ENCODE measurements at regions not wholly inside any gene's neighbourhood (a gene's known extent, or its start where the extent isn't known, plus 50 kb on each side); places are given as distances from the start of the nearest gene placed in this dataset.
"Not testable (repeated sequence)": the region's sequence is repeated elsewhere in the genome, so short reads cannot be mapped to it uniquely, and the experiment has no call there.

- DNase-seq: peak; percentile 42
Measured at GRCh38 chr2:12533337-12534005, 183.3 kb upstream of the TRIB2 start.

- no peak for DNase-seq
Measured at GRCh38 chr2:12534646-12535263, 182.0 kb upstream of the TRIB2 start.

- DNase-seq: no peak
Measured at GRCh38 chr2:12536976-12537375, 179.8 kb upstream of the TRIB2 start.

GRCh38 chr2:12538138-12538694 lies 178.5 kb upstream of the TRIB2 start:
- no peak for DNase-seq

GRCh38 chr2:12539336-12539735 lies 177.4 kb upstream of the TRIB2 start:
- DNase-seq: no peak

GRCh38 chr2:12539776-12540562 lies 176.8 kb upstream of the TRIB2 start:
- no peak for DNase-seq

GRCh38 chr2:12543076-12543977 lies 173.4 kb upstream of the TRIB2 start:
- DNase-seq: no peak

- DNase-seq: no peak
Measured at GRCh38 chr2:12543978-12544558, 172.7 kb upstream of the TRIB2 start.

GRCh38 chr2:12547566-12548170 lies 169.1 kb upstream of the TRIB2 start:
- DNase-seq: no peak

- no peak for DNase-seq
Measured at GRCh38 chr2:12548906-12549305, 167.8 kb upstream of the TRIB2 start.

GRCh38 chr2:12549641-12550040 lies 167.1 kb upstream of the TRIB2 start:
- no peak for DNase-seq

- no peak for DNase-seq
Measured at GRCh38 chr2:12552092-12552491, 164.6 kb upstream of the TRIB2 start.

- DNase-seq: no peak
Measured at GRCh38 chr2:12554224-12555011, 162.3 kb upstream of the TRIB2 start.

GRCh38 chr2:12555012-12555645 lies 161.6 kb upstream of the TRIB2 start:
- peak; percentile 27 for DNase-seq

- DNase-seq: no peak
Measured at GRCh38 chr2:12556762-12557161, 160.0 kb upstream of the TRIB2 start.

GRCh38 chr2:12557688-12558087 lies 159.0 kb upstream of the TRIB2 start:
- DNase-seq: no peak

GRCh38 chr2:12558519-12558918 lies 158.2 kb upstream of the TRIB2 start:
- DNase-seq: no peak

GRCh38 chr2:12560618-12561017 lies 156.1 kb upstream of the TRIB2 start:
- no peak for DNase-seq

- no peak for DNase-seq
Measured at GRCh38 chr2:12567411-12567810, 149.3 kb upstream of the TRIB2 start.

GRCh38 chr2:12569510-12569909 lies 147.2 kb upstream of the TRIB2 start:
- not testable (repeated sequence) for DNase-seq
